MM.1S (cell line): ENCODE measurements at regions not wholly inside any gene's neighbourhood (a gene's known extent, or its start where the extent isn't known, plus 50 kb on each side); places are given as distances from the start of the nearest gene placed in this dataset.

Experiments
- DNase-seq: peaks from one replicate; pipeline ENCODE4 v3.0.0-alpha.2; 2015
- H2AFZ ChIP-seq: fragments of 300-600 bp; sonication (generic); 2 replicates; pipeline ENCODE4 v1.6.0; 2016; ENCODE audit warnings: antibody characterized with exemption, low read length
- H3F3A ChIP-seq: fragments of 300-600 bp; sonication (generic); 2 replicates; pipeline ENCODE4 v1.6.1; 2016; ENCODE audit warnings: mild to moderate bottlenecking, antibody characterized with exemption, low read length, moderate library complexity, mixed read lengths; ENCODE audit not compliant: insufficient read depth
- H3K27ac ChIP-seq: fragments of 300-600 bp; sonication (generic); 2 replicates; pipeline ENCODE4 v1.5.1; 2016; ENCODE audit warnings: mild to moderate bottlenecking, low read length
- H3K27me3 ChIP-seq: fragments of 300-600 bp; sonication (generic); replicated peaks from 2 replicates; pipeline ENCODE4 v1.6.0; 2016; ENCODE audit warnings: low read length; ENCODE audit not compliant: insufficient read depth
- H3K36me3 ChIP-seq: fragments of 300-600 bp; sonication (generic); replicated peaks from 2 replicates; pipeline ENCODE4 v1.6.1; 2016; ENCODE audit warnings: mild to moderate bottlenecking, low read length, mixed read lengths; ENCODE audit not compliant: insufficient read depth
- H3K4me1 ChIP-seq: fragments of 300-600 bp; sonication (generic); 2 replicates; pipeline ENCODE4 v1.6.1; 2016; ENCODE audit warnings: low read length, mixed read lengths
- H3K4me2 ChIP-seq: fragments of 300-600 bp; sonication (generic); 2 replicates; pipeline ENCODE4 v1.6.0; 2016; ENCODE audit warnings: low read depth, low read length
- H3K4me3 ChIP-seq: fragments of 300-600 bp; sonication (generic); 2 replicates; pipeline ENCODE4 v1.5.1; 2016; ENCODE audit warnings: low read length, mixed read lengths
- H3K79me2 ChIP-seq: fragments of 300-600 bp; sonication (generic); 2 replicates; pipeline ENCODE4 v1.6.1; 2016; ENCODE audit warnings: mixed run types, low read length, mixed read lengths
- H3K9ac ChIP-seq: fragments of 300-600 bp; sonication (generic); 2 replicates; pipeline ENCODE4 v1.6.1; 2016; ENCODE audit warnings: low read length, mixed read lengths
- H3K9me2 ChIP-seq: fragments of 300-600 bp; sonication (generic); replicated peaks from 2 replicates; pipeline ENCODE4 v1.6.1; 2016; ENCODE audit warnings: mild to moderate bottlenecking, low read length, mixed read lengths; ENCODE audit not compliant: insufficient read depth
- H3K9me3 ChIP-seq: fragments of 300-600 bp; sonication (generic); replicated peaks from 2 replicates; pipeline ENCODE4 v1.6.1; 2016; ENCODE audit warnings: mild to moderate bottlenecking, low read length, mixed read lengths; ENCODE audit not compliant: insufficient read depth
- H4K20me1 ChIP-seq: fragments of 300-600 bp; sonication (generic); 2 replicates; pipeline ENCODE4 v1.6.1; 2016; ENCODE audit warnings: mild to moderate bottlenecking, low read length, moderate library complexity, mixed read lengths; ENCODE audit not compliant: insufficient read depth
- EZH2 ChIP-seq: fragments of 300-600 bp; sonication (generic); optimal IDR thresholded peaks from 2 replicates; pipeline ENCODE3; 2017; ENCODE audit warnings: low read depth, mild to moderate bottlenecking, antibody characterized with exemption, low read length, mixed read lengths
- EZH2phosphoT487 ChIP-seq: fragments of 300-600 bp; sonication (generic); IDR thresholded peaks from 2 replicates; pipeline ENCODE4 v1.6.1; 2018; ENCODE audit warnings: antibody characterized with exemption, low read length
- TF ChIP-seq, protein P1 (sequence below): fragments of 300-600 bp; sonication (generic); IDR thresholded peaks from 2 replicates; pipeline ENCODE4 v1.5.1; 2016; ENCODE audit warnings: antibody characterized with exemption, low read length, mixed read lengths

DNA sequence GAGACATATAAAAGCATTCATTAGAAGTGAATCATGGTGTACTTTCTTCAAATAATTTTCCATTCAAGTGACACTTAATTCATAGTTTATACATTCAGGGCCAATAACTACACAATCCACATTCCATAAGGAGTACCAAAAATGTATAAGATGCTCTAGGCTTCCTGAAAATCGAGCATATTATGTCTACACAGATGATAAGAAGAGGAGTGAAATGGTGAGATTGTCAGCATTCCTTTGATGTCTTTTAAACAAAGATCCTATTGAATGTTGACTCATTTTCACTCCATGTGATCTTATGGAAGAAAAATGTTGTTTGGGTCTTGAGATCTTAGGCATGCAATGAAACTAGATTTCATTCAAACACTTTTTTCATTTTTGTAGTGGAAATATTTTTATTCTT is 843.2 kb downstream of the KCNA4 start:
- no peak overlapping the region for H2AFZ ChIP-seq
- no peak for DNase-seq
- H3K27ac ChIP-seq: no peak overlapping the region

DNA sequence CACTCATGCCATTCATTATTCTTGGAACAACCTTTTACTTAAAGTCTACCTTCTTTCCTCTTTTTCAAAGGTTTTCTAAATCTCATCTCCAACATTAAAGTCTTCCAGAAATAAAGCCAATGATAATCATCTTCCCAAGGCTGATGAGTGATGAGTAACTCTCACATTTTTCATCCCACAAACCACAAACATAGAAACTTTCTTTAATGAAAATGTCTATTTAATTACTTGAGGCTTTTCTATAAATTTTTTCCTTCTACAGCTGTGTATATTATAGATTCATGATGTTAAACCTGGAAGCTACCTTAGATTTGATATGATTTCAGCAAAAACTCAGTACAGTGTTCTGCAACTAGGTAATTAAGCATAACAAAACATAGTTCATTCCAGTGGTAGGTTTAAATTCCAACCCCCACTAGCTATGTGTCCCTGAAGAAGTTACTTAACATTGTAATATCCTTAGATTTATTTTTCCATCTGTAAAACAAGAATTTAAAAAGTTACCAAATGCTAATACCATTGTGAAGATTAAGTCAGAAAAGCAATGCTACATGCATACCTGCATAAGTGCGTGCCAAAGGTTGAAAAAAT is 845.4 kb downstream of the KCNA4 start:
- no peaks in the 10 kb centered on the region for H3K79me2 ChIP-seq
- H2AFZ ChIP-seq: no peak overlapping the region
- H3K27ac ChIP-seq: no peak overlapping the region
- H3K4me2 ChIP-seq: no peak overlapping the region
- H3K4me3 ChIP-seq: no peak overlapping the region
- no peaks in the 10 kb centered on the region for H3K36me3 ChIP-seq
- no peaks in the 10 kb centered on the region for H3K9me2 ChIP-seq
- no peaks in the 10 kb centered on the region for H3K4me1 ChIP-seq
- TF ChIP-seq, protein P1, sequence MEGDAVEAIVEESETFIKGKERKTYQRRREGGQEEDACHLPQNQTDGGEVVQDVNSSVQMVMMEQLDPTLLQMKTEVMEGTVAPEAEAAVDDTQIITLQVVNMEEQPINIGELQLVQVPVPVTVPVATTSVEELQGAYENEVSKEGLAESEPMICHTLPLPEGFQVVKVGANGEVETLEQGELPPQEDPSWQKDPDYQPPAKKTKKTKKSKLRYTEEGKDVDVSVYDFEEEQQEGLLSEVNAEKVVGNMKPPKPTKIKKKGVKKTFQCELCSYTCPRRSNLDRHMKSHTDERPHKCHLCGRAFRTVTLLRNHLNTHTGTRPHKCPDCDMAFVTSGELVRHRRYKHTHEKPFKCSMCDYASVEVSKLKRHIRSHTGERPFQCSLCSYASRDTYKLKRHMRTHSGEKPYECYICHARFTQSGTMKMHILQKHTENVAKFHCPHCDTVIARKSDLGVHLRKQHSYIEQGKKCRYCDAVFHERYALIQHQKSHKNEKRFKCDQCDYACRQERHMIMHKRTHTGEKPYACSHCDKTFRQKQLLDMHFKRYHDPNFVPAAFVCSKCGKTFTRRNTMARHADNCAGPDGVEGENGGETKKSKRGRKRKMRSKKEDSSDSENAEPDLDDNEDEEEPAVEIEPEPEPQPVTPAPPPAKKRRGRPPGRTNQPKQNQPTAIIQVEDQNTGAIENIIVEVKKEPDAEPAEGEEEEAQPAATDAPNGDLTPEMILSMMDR: no peak
- TF ChIP-seq EZH2 (no peak), EZH2phosphoT487 (no peak)
- H4K20me1 ChIP-seq: no peaks in the 10 kb centered on the region
- no peaks in the 10 kb centered on the region for H3K9me3 ChIP-seq
- H3K27me3 ChIP-seq: no peaks in the 10 kb centered on the region
- DNase-seq: no peak
- H3K9ac ChIP-seq: no peak overlapping the region
- no peaks in the 10 kb centered on the region for H3F3A ChIP-seq

More for the DNA sequence above, 843.2 kb downstream of the KCNA4 start:
- Histone ChIP-seq H3K9me2 (no peaks in the 10 kb centered on the region), H3K27me3 (no peaks in the 10 kb centered on the region), H3K36me3 (no peaks in the 10 kb centered on the region), H3K4me1 (no peaks in the 10 kb centered on the region), H3K4me3 (no peak overlapping the region), H3F3A (no peaks in the 10 kb centered on the region), H3K79me2 (no peaks in the 10 kb centered on the region), H4K20me1 (no peaks in the 10 kb centered on the region), H3K4me2 (no peak overlapping the region), H3K9ac (no peak overlapping the region), H3K9me3 (no peaks in the 10 kb centered on the region)
- no peak for TF ChIP-seq EZH2phosphoT487
- no peak for TF ChIP-seq EZH2
- TF ChIP-seq, protein P1: no peak

DNA sequence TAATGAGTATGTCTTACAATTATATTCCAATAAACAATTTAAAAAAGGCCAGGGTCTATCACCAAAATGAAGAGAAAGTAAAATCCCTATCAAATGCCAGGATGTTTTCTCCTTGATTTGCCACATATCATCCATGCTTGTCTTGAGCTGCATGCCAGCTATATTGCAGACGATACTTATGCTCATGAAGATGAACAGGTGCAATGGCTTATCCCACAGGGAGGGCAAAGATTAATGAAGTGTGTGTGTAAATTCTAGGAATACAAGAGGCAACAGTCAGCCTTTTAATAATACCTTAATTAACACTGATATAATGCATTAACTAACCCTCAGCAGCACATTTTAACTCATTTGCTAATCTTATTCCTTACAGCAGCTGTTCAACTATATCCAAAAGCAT is 850.5 kb downstream of the KCNA4 start:
- Histone ChIP-seq H3K9me2 (no peaks in the 10 kb centered on the region), H2AFZ (no peak overlapping the region), H3F3A (no peaks in the 10 kb centered on the region), H3K9me3 (no peaks in the 10 kb centered on the region), H3K4me3 (no peak overlapping the region), H4K20me1 (no peaks in the 10 kb centered on the region), H3K27ac (no peak overlapping the region), H3K27me3 (no peaks in the 10 kb centered on the region), H3K4me2 (no peak overlapping the region), H3K4me1 (no peaks in the 10 kb centered on the region), H3K79me2 (no peaks in the 10 kb centered on the region), H3K9ac (no peak overlapping the region), H3K36me3 (no peaks in the 10 kb centered on the region)
- TF ChIP-seq EZH2phosphoT487: no peak
- TF ChIP-seq, protein P1: no peak
- TF ChIP-seq EZH2: no peak
- no peak for DNase-seq
